ENCODE measurements at regions not wholly inside any gene's neighbourhood (a gene's known extent, or its start where the extent isn't known, plus 50 kb on each side); places are given as distances from the start of the nearest gene placed in this dataset.
A peak's percentile ranks its signal among the peaks of the same experiment; 100 is the strongest.

GRCh38 chr13:108156749-108157148 is 58.6 kb downstream of the LIG4 start:
- ChIA-PET CTCF (interaction anchor here (1.2 to 3.7 kb wide), 7 partner anchors 9 to 947 kb away, joined by 3 to 32 read pairs (median 8); no protein-coding TSS in a partner anchor), POLR2A (no interaction called here)
- H3K4me3 Mint-ChIP-seq, result no peak overlapping the region
- no peaks in the 10 kb centered on the region for H3K36me3 Mint-ChIP-seq
- H3K4me1 Mint-ChIP-seq (ENCODE audit: low read depth), result no peaks in the 10 kb centered on the region
- H3K27ac Mint-ChIP-seq, result no peak overlapping the region
- H3K9me3 Mint-ChIP-seq, result peaks cover 2% of the 10 kb centered on the region
- DNase-seq, result no peak
- intact Hi-C loops (cut with micrococcal nuclease), result no loop called here
- peaks cover 7% of the 10 kb centered on the region for H3K27me3 Mint-ChIP-seq

GRCh38 chr13:108155185-108156106 is 59.9 kb downstream of the LIG4 start:
- Mint-ChIP-seq H3K4me3 (no peak overlapping the region), H3K27ac (no peak overlapping the region), H3K36me3 (no peaks in the 10 kb centered on the region), H3K4me1 (ENCODE audit: low read depth) (no peaks in the 10 kb centered on the region), H3K9me3 (peaks cover 2% of the 10 kb centered on the region), H3K27me3 (peaks cover 10% of the 10 kb centered on the region)
- intact Hi-C loops (cut with micrococcal nuclease), result loop anchor here (1.0 kb wide), 1 partner anchor 944 kb away; no protein-coding TSS in a partner anchor
- ChIA-PET CTCF (interaction anchor here (0.6 to 3.7 kb wide), 24 partner anchors 8 to 952 kb away, joined by 3 to 32 read pairs (median 4); no protein-coding TSS in a partner anchor), POLR2A (no interaction called here)
- DNase-seq, result peak; percentile 64

GRCh38 chr13:108154421-108154858 is 60.9 kb downstream of the LIG4 start:
- no peaks in the 10 kb centered on the region for H3K36me3 Mint-ChIP-seq
- DNase-seq, result no peak
- H3K4me1 Mint-ChIP-seq (ENCODE audit: low read depth), result no peaks in the 10 kb centered on the region
- intact Hi-C loops (cut with micrococcal nuclease), result no loop called here
- no peak overlapping the region for H3K27ac Mint-ChIP-seq
- POLR2A ChIA-PET, result no interaction called here
- peaks cover 8% of the 10 kb centered on the region for H3K27me3 Mint-ChIP-seq
- no peak overlapping the region for H3K4me3 Mint-ChIP-seq
- peaks cover 2% of the 10 kb centered on the region for H3K9me3 Mint-ChIP-seq
- CTCF ChIA-PET, result interaction anchor here (0.9 to 3.7 kb wide), 7 partner anchors 8 to 951 kb away, joined by 3 to 32 read pairs (median 5); no protein-coding TSS in a partner anchor

- intact Hi-C loops (cut with micrococcal nuclease), result no loop called here
- no peaks in the 10 kb centered on the region for H3K36me3 Mint-ChIP-seq
- H3K27me3 Mint-ChIP-seq, result peaks cover 13% of the 10 kb centered on the region
- H3K4me1 Mint-ChIP-seq (ENCODE audit: low read depth), result no peaks in the 10 kb centered on the region
- no peak for DNase-seq
- no peak overlapping the region for H3K4me3 Mint-ChIP-seq
- POLR2A ChIA-PET, result no interaction called here
- no peak overlapping the region for H3K27ac Mint-ChIP-seq
- CTCF ChIA-PET, result interaction anchor here (2.1 kb wide), 1 partner anchor 9 kb away, joined by 16 read pairs; no protein-coding TSS in a partner anchor
- H3K9me3 Mint-ChIP-seq, result no peaks in the 10 kb centered on the region
Measured at GRCh38 chr13:108146642-108147041, 68.7 kb downstream of the LIG4 start.

- H3K27me3 Mint-ChIP-seq, result peaks cover 12% of the 10 kb centered on the region
- H3K27ac Mint-ChIP-seq, result no peak overlapping the region
- H3K4me3 Mint-ChIP-seq, result no peak overlapping the region
- POLR2A ChIA-PET, result interaction anchor here (0.6 kb wide), 1 partner anchor 9 kb away, joined by 3 read pairs; no protein-coding TSS in a partner anchor
- intact Hi-C loops (cut with micrococcal nuclease), result no loop called here
- H3K9me3 Mint-ChIP-seq, result no peaks in the 10 kb centered on the region
- no peaks in the 10 kb centered on the region for H3K4me1 Mint-ChIP-seq (ENCODE audit: low read depth)
- no peaks in the 10 kb centered on the region for H3K36me3 Mint-ChIP-seq
- CTCF ChIA-PET, result no interaction called here
- DNase-seq, result no peak
Measured at GRCh38 chr13:108142702-108143436, 72.5 kb downstream of the LIG4 start.

- no peak overlapping the region for H3K4me3 Mint-ChIP-seq
- H3K36me3 Mint-ChIP-seq, result no peaks in the 10 kb centered on the region
- H3K27ac Mint-ChIP-seq, result no peak overlapping the region
- intact Hi-C loops (cut with micrococcal nuclease), result no loop called here
- POLR2A ChIA-PET, result no interaction called here
- no peaks in the 10 kb centered on the region for H3K4me1 Mint-ChIP-seq (ENCODE audit: low read depth)
- no peak for DNase-seq
- peaks cover 9% of the 10 kb centered on the region for H3K27me3 Mint-ChIP-seq
- no peaks in the 10 kb centered on the region for H3K9me3 Mint-ChIP-seq
- CTCF ChIA-PET, result no interaction called here
Measured at GRCh38 chr13:108137176-108137575, 78.2 kb downstream of the LIG4 start.

DNA sequence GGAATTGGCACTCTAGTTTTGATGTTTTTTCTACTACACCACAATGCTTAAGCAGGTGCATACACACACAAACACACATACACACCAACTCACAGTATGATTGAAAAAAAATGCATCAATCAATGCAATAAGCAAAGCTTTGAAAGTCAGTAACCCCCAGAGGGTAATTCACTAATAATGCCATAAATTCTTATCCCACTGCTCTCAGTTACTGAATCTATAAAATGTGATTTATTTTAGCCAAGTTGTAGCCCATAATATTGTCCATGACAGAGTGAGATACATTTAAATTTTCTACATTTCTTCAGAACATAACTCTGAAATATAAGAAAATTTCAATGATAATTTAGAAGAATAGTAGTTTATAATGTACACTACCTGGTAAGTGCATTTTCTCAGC is 87.9 kb downstream of the LIG4 start:
- CTCF ChIA-PET, result no interaction called here

GRCh38 chr13:108126056-108126455 is 89.3 kb downstream of the LIG4 start:
- intact Hi-C loops (cut with micrococcal nuclease), result no loop called here
- ChIA-PET CTCF (no interaction called here), POLR2A (no interaction called here)
- H3K27ac Mint-ChIP-seq, result no peak overlapping the region
- DNase-seq, result no peak
- no peaks in the 10 kb centered on the region for H3K36me3 Mint-ChIP-seq
- no peak overlapping the region for H3K4me3 Mint-ChIP-seq
- no peaks in the 10 kb centered on the region for H3K27me3 Mint-ChIP-seq
- H3K9me3 Mint-ChIP-seq, result no peaks in the 10 kb centered on the region
- no peaks in the 10 kb centered on the region for H3K4me1 Mint-ChIP-seq (ENCODE audit: low read depth)

More for the DNA sequence above, 87.9 kb downstream of the LIG4 start:
- no peak for DNase-seq
- Mint-ChIP-seq H3K27me3 (no peaks in the 10 kb centered on the region), H3K36me3 (no peaks in the 10 kb centered on the region), H3K27ac (no peak overlapping the region), H3K4me3 (no peak overlapping the region), H3K4me1 (ENCODE audit: low read depth) (no peaks in the 10 kb centered on the region), H3K9me3 (no peaks in the 10 kb centered on the region)
- intact Hi-C loops (cut with micrococcal nuclease), result no loop called here
- POLR2A ChIA-PET, result no interaction called here

DNA sequence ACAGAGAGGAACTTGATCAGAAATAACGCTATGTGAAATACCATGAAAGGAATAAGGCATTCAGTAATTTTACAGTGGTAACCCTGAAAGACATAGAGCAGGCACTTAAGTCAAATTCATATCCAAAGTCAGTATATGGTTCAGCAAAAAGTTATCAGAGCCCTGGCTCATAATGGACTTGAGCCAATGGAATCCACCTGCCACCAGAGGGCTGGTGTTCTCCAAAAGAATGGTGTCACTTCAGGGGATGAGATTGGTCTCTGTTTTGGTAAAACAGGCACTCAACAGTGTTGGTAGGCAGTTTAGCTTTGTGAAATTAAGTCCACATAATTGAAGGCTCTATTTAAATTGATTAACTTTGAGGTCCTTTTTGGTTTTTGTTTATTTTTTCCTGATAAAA is 93.9 kb downstream of the LIG4 start:
- Mint-ChIP-seq H3K4me1 (ENCODE audit: low read depth) (no peaks in the 10 kb centered on the region), H3K27ac (no peak overlapping the region), H3K36me3 (no peaks in the 10 kb centered on the region), H3K4me3 (no peak overlapping the region), H3K9me3 (no peaks in the 10 kb centered on the region), H3K27me3 (peaks cover 3% of the 10 kb centered on the region)
- DNase-seq, result no peak
- CTCF ChIA-PET, result no interaction called here
- intact Hi-C loops (cut with micrococcal nuclease), result no loop called here
- POLR2A ChIA-PET, result no interaction called here

DNA sequence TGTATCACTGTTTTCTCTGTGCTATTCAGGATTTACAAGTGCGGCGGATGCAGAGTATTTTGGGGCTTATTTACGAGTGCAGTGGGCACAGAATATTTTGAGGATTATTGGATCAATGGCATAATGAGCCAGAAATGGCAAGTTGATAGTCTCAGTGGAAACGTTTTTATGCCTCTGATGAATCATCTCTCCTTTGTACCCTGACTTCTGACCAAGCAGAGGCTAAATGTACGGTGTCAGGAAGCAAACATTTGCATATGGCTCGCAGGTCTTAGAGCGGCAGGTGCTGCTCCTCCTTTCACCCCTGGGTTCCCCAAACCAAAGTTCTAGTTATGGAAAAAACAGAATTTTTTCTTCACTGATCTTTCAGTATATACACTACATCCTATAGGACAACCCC is 94.5 kb downstream of the LIG4 start:
- CTCF ChIA-PET, result interaction anchor here (0.6 kb wide), 1 partner anchor 28 kb away, joined by 3 read pairs; no protein-coding TSS in a partner anchor
- peaks cover 3% of the 10 kb centered on the region for H3K27me3 Mint-ChIP-seq
- H3K27ac Mint-ChIP-seq, result no peak overlapping the region
- intact Hi-C loops (cut with micrococcal nuclease), result no loop called here
- DNase-seq, result no peak
- POLR2A ChIA-PET, result no interaction called here
- H3K4me1 Mint-ChIP-seq (ENCODE audit: low read depth), result no peaks in the 10 kb centered on the region
- no peaks in the 10 kb centered on the region for H3K36me3 Mint-ChIP-seq
- no peaks in the 10 kb centered on the region for H3K9me3 Mint-ChIP-seq
- no peak overlapping the region for H3K4me3 Mint-ChIP-seq

DNA sequence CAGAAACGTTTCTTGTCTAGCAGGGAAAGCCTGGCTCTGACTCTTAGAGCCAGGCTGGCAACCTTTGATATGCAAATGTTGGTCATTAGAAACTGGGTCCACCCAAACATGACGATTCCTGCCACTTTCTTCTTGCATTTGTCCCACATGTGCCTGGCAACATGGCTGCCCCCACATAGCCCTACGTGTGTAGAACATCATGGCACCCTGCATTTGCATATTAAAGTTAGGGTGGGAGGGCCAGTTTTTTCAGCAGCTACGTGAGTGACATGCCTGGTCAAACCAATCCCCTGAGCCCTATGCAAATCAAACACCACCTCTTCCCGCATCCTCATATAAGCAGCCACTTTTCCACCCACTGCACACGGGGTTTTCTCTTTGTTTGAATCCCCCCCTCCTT is 95.0 kb downstream of the LIG4 start:
- DNase-seq, result no peak
- no peaks in the 10 kb centered on the region for H3K36me3 Mint-ChIP-seq
- intact Hi-C loops (cut with micrococcal nuclease), result no loop called here
- no peaks in the 10 kb centered on the region for H3K9me3 Mint-ChIP-seq
- CTCF ChIA-PET, result interaction anchor here (0.6 kb wide), 1 partner anchor 27 kb away, joined by 3 read pairs; no protein-coding TSS in a partner anchor
- POLR2A ChIA-PET, result no interaction called here
- H3K4me1 Mint-ChIP-seq (ENCODE audit: low read depth), result no peaks in the 10 kb centered on the region
- H3K27ac Mint-ChIP-seq, result no peak overlapping the region
- peaks cover 3% of the 10 kb centered on the region for H3K27me3 Mint-ChIP-seq
- no peak overlapping the region for H3K4me3 Mint-ChIP-seq

GRCh38 chr13:108115738-108116137 is 99.6 kb downstream of the LIG4 start:
- no peaks in the 10 kb centered on the region for H3K4me1 Mint-ChIP-seq (ENCODE audit: low read depth)
- CTCF ChIA-PET, result no interaction called here
- DNase-seq, result no peak
- H3K4me3 Mint-ChIP-seq, result no peak overlapping the region
- POLR2A ChIA-PET, result no interaction called here
- intact Hi-C loops (cut with micrococcal nuclease), result no loop called here
- H3K36me3 Mint-ChIP-seq, result no peaks in the 10 kb centered on the region
- no peaks in the 10 kb centered on the region for H3K9me3 Mint-ChIP-seq
- peaks cover 3% of the 10 kb centered on the region for H3K27me3 Mint-ChIP-seq
- no peak overlapping the region for H3K27ac Mint-ChIP-seq

All from activated CD4-positive, alpha-beta memory T cell treated with anti-CD3 and anti-CD28 coated beads for 36 hours (primary cell).